ENCODE measurements at regions not wholly inside any gene's neighbourhood (a gene's known extent, or its start where the extent isn't known, plus 50 kb on each side); places are given as distances from the start of the nearest gene placed in this dataset.

GRCh38 chr2:230614913-230615332, 97.7 kb upstream of the CAB39 start:
- TF ChIP-seq CTCF (IDR thresholded peaks at IDR 0.05 in 4 of 5, conservative IDR thresholded peaks at IDR 0.05 in 1 of 5): no peak
- no peak for TF ChIP-seq POLR2A (IDR thresholded peaks at IDR 0.05)
